ENCODE measurements at regions not wholly inside any gene's neighbourhood (a gene's known extent, or its start where the extent isn't known, plus 50 kb on each side); places are given as distances from the start of the nearest gene placed in this dataset.

DNA sequence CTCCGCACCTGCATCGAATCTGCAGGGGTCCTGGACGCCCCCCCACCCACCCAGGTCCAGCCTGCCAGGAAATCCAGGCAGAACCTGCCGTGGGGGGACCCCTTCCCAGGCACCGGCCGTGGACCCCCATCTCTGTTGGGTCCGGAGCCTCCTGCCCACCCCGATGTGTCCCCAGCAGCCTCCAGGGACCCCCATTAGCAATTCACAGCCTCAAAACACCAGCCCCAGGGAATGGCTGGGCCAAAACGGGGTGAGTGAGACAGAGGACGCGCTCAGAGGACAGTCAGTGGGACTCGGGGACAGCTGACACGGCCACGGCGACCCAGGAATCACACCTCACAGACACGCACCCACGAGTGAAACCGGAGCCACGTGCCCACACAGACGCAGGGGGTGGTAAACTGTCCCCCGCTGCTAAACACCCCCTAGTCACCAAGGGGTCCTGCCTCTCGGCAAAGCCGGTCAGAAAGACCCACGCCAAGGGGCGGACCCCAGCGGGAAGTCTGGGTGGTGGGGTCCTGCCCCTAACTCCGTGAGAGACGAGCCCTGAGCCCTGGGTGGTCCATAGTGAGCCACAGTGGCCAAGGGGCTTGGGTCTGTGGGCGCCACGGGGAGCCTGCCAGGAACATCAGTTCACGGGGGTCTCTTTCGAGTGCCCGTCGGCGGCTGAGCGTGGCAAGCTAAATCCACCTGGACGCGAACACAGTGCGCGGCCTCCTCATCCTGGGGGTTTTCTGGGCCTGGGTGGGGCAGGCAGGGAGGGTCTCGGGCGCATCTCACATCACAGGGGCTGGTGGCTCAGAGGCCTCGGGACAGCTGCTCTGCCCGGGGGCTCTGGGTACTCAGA is 126.5 kb upstream of the NKX1-1 start:
- DNase-seq, result no peak
- no peaks in the 10 kb centered on the region for H3K27me3 ChIP-seq

DNA sequence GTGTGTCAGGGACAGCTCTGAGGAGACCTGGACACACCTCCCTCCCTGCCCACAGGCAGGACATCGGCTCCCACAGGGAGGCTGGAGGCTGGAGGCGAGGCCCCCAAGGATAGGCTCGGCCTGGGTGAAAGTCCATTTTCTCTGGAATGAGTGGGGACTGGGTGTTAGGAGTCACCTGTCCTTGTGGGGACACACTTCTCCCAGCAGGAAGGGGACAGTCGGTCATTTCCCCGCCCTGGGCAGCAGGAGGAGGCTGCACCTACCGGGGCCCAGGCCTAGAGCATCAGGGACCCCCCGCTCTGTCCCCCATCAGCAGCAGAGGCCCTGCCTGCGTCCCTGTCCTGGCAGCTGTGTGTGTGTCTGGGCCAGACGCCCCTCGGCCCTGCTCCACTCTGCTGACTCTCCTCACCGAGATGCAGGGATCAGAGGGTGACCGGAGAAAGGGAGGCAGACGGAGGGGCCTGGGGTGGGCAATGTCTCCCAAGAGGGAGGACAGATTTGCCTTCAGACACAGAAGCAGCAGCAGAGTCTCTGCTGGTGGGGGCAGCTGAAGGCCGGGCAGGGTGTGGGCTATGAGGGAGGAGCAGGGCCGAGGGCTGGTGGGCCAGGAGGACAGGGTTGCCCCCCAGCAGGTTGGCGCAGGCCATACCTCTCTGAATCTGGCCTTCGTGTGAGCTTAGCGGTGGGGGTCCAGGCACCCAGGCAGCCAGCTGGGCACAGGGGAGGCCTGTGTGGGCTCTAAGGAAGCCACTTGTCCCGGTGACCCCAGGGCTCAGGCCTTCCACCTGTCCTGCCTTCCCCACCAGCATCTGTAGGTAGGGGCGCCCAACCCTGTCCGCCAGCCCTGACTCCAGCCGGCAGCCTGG is 125.7 kb upstream of the NKX1-1 start:
- no peak for DNase-seq
- no peak overlapping the region for H3K4me3 ChIP-seq
- H3K9me3 ChIP-seq, result no peaks in the 10 kb centered on the region
- H3K36me3 ChIP-seq, result no peaks in the 10 kb centered on the region
- H3K27me3 ChIP-seq, result no peaks in the 10 kb centered on the region
- no peak overlapping the region for H3K27ac ChIP-seq
- TF ChIP-seq POLR2A (IDR thresholded peaks at IDR 0.05), result no peak
- TF ChIP-seq, protein P1, sequence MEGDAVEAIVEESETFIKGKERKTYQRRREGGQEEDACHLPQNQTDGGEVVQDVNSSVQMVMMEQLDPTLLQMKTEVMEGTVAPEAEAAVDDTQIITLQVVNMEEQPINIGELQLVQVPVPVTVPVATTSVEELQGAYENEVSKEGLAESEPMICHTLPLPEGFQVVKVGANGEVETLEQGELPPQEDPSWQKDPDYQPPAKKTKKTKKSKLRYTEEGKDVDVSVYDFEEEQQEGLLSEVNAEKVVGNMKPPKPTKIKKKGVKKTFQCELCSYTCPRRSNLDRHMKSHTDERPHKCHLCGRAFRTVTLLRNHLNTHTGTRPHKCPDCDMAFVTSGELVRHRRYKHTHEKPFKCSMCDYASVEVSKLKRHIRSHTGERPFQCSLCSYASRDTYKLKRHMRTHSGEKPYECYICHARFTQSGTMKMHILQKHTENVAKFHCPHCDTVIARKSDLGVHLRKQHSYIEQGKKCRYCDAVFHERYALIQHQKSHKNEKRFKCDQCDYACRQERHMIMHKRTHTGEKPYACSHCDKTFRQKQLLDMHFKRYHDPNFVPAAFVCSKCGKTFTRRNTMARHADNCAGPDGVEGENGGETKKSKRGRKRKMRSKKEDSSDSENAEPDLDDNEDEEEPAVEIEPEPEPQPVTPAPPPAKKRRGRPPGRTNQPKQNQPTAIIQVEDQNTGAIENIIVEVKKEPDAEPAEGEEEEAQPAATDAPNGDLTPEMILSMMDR (IDR thresholded peaks at IDR 0.05), result no peak
- no peaks in the 10 kb centered on the region for H3K4me1 ChIP-seq

More for the DNA sequence above, 126.5 kb upstream of the NKX1-1 start:
- no peak overlapping the region for H3K27ac ChIP-seq
- no peaks in the 10 kb centered on the region for H3K36me3 ChIP-seq
- H3K4me1 ChIP-seq, result no peaks in the 10 kb centered on the region
- H3K4me3 ChIP-seq, result no peak overlapping the region
- no peaks in the 10 kb centered on the region for H3K9me3 ChIP-seq
- TF ChIP-seq POLR2A (IDR thresholded peaks at IDR 0.05), result no peak
- TF ChIP-seq, protein P1 (IDR thresholded peaks at IDR 0.05), result no peak

DNA sequence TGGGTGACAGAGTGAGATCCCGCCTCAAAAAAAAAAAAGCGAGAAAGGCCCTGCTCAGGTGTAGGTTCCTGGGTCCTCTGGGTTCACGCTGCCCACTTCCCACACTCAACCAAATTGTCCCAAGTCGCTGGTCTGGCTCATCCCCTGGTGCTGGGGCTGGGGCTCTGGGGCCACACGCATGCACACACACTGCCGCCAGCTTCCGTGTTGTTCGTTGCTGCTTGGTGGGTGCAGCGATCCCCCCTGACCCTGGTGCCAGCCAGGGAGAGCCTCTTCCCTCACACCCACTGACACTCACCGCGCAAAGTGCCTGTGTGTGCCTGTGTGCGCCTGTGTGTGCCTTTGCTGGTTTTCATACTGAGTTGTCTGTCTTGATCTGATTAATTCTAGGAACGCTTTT is 124.1 kb upstream of the NKX1-1 start:
- TF ChIP-seq POLR2A (IDR thresholded peaks at IDR 0.05), result no peak
- TF ChIP-seq, protein P1 (IDR thresholded peaks at IDR 0.05), result no peak
- H3K4me3 ChIP-seq, result no peak overlapping the region

DNA sequence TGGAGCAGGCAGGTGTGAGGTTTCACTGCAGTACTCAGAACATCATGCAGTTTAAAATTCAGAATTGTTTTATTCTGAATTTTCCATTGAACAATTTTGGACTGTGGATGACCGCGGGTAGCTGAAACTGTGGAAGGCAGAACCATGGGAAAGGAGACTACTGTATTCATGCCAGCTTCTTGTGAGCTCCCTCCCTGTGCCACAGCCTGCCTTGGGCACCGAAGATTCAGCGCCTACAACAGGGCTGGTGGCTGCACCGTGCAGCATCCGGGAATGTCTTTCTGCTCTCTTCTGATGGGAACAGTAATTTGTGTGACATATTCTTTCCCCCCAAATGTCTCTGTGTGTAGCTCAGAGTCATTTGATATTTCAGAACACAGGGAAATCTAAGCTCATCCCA is 118.5 kb upstream of the NKX1-1 start:
- no peaks in the 10 kb centered on the region for H3K9me3 ChIP-seq
- peaks cover 0 to 11% of the 10 kb centered on the region in 2 donors for H3K27me3 ChIP-seq
- DNase-seq, result no peak
- no peaks in the 10 kb centered on the region for H3K36me3 ChIP-seq
- no peak overlapping the region for H3K27ac ChIP-seq
- no peak overlapping the region for H3K4me3 ChIP-seq
- peaks cover 0 to 5% (median 0%) of the 10 kb centered on the region in 4 donors for H3K4me1 ChIP-seq
- TF ChIP-seq, protein P1 (IDR thresholded peaks at IDR 0.05), result no peak
- TF ChIP-seq POLR2A (IDR thresholded peaks at IDR 0.05), result no peak

More for the DNA sequence above, 124.1 kb upstream of the NKX1-1 start:
- no peaks in the 10 kb centered on the region for H3K36me3 ChIP-seq
- no peaks in the 10 kb centered on the region for H3K4me1 ChIP-seq
- H3K9me3 ChIP-seq, result no peaks in the 10 kb centered on the region
- H3K27ac ChIP-seq, result no peak overlapping the region
- no peak for DNase-seq
- H3K27me3 ChIP-seq, result no peaks in the 10 kb centered on the region

DNA sequence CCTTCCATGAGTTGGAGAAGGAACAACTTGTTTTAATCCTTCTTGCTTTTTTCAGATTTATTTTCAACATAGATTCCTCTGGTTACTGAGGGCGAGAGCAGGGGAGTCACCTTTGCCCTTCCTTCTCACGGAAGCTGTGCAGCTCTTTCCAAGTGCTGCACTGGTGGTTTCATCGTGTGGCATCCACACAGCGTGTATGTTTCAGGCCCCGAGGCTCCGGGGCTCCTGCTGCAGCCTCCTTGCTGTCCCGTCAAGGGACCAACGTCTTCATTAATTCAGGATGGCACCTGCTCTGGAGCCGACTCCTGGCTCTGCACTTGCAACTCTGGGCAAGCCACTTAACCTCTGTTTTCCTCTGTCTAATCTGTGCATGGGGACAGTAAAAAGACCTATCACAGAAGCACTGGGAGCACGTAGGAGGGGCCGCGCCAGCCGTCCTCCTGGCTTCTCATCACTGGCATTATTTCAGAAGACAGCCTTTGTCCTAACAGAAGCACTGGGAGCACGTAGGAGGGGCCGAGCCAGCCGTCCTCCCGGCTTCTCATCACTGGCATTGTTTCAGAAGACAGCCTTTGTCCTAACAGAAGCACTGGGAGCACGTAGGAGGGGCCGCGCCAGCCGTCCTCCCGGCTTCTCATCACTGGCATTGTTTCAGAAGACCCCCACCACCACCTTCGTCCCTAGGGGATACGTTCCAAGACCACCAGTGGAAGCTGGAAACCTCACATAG is 117.8 kb upstream of the NKX1-1 start:
- DNase-seq, result no peak
- TF ChIP-seq POLR2A (IDR thresholded peaks at IDR 0.05), result no peak
- TF ChIP-seq, protein P1 (IDR thresholded peaks at IDR 0.05), result no peak
- peaks cover 0 to 5% (median 0%) of the 10 kb centered on the region in 4 donors for H3K4me1 ChIP-seq
- H3K4me3 ChIP-seq, result no peak overlapping the region
- H3K9me3 ChIP-seq, result no peaks in the 10 kb centered on the region
- H3K27ac ChIP-seq, result no peak overlapping the region
- H3K36me3 ChIP-seq, result no peaks in the 10 kb centered on the region
- H3K27me3 ChIP-seq, result peaks cover 0 to 11% of the 10 kb centered on the region in 2 donors

Measured in Peyer's patch (tissue), 4 donors.